H1 (cell line): ENCODE measurements at regions not wholly inside any gene's neighbourhood (a gene's known extent, or its start where the extent isn't known, plus 50 kb on each side); places are given as distances from the start of the nearest gene placed in this dataset.

Experiments used
- CBX5 ChIP-seq: fragments of 300-800, 300-1000 bp; sonication (generic); IDR thresholded peaks from 2 replicates; pipeline ENCODE4 v1.7.1; 2016; ENCODE audit warnings: antibody characterized with exemption, low read length, low read depth
- E2F6 ChIP-seq: IDR thresholded peaks from 2 replicates; pipeline ENCODE4 v1.6.1; 2012; ENCODE audit warnings: inconsistent platforms
- EZH2 ChIP-seq: fragments of 200-600 bp; sonication (generic); IDR thresholded peaks from 2 replicates; pipeline ENCODE4 v1.7.1; 2012; ENCODE audit warnings: low read depth, mild to moderate bottlenecking, moderate library complexity, low read length, inconsistent platforms; ENCODE audit not compliant: severe bottlenecking
- NANOG ChIP-seq: IDR thresholded peaks from 2 replicates; pipeline ENCODE4 v1.6.1; 2011; ENCODE audit warnings: low read length, low read depth, mild to moderate bottlenecking, inconsistent platforms; ENCODE audit not compliant: insufficient read depth, poor library complexity, severe bottlenecking
- TAF7 ChIP-seq: optimal IDR thresholded peaks from 2 replicates; pipeline ENCODE3; 2011; ENCODE audit warnings: low read depth, mild to moderate bottlenecking, inconsistent platforms, low read length, moderate library complexity, borderline replicate concordance
- TEAD4 ChIP-seq: IDR thresholded peaks from 2 replicates; pipeline ENCODE4 v1.6.1; 2012; ENCODE audit warnings: low read depth, low read length, inconsistent platforms, mixed read lengths
- TF ChIP-seq, protein P1 (sequence below): IDR thresholded peaks from 2 replicates; pipeline ENCODE4 v1.6.1; 2011; ENCODE audit warnings: low read depth, mild to moderate bottlenecking, low read length; ENCODE audit not compliant: insufficient read depth
- TF ChIP-seq, protein P2 (sequence below): IDR thresholded peaks from 2 replicates; pipeline ENCODE4 v1.6.1; 2012; ENCODE audit warnings: low read length, inconsistent platforms

- TF ChIP-seq, protein P1, sequence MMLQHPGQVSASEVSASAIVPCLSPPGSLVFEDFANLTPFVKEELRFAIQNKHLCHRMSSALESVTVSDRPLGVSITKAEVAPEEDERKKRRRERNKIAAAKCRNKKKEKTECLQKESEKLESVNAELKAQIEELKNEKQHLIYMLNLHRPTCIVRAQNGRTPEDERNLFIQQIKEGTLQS = no peak
- TF ChIP-seq, protein P2, sequence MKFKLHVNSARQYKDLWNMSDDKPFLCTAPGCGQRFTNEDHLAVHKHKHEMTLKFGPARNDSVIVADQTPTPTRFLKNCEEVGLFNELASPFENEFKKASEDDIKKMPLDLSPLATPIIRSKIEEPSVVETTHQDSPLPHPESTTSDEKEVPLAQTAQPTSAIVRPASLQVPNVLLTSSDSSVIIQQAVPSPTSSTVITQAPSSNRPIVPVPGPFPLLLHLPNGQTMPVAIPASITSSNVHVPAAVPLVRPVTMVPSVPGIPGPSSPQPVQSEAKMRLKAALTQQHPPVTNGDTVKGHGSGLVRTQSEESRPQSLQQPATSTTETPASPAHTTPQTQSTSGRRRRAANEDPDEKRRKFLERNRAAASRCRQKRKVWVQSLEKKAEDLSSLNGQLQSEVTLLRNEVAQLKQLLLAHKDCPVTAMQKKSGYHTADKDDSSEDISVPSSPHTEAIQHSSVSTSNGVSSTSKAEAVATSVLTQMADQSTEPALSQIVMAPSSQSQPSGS = no peak
- TF ChIP-seq TEAD4 (no peak), NANOG (no peak), EZH2 (no peak), TAF7 (no peak), CBX5 (no peak), E2F6 (no peak)
Measured at GRCh38 chr15:62799037-62799436, 243.5 kb upstream of the TPM1 start (continued).
